ENCODE measurements at regions not wholly inside any gene's neighbourhood (a gene's known extent, or its start where the extent isn't known, plus 50 kb on each side); places are given as distances from the start of the nearest gene placed in this dataset.

GRCh38 chr1:208818770-208819445 is 574.7 kb upstream of the PLXNA2 start:
- H2AFZ ChIP-seq (ENCODE audit: insufficient read depth, low read length, poor library complexity) = no peak overlapping the region
- H3K36me3 ChIP-seq (ENCODE audit: control insufficient read depth in 1 of 2, insufficient read depth in 2 of 2, low read length in 2 of 2) = no peaks in the 10 kb centered on the region
- no peak overlapping the region for H4K12ac ChIP-seq (ENCODE audit: low read depth, low read length)

GRCh38 chr1:208820580-208821212 is 576.5 kb upstream of the PLXNA2 start:
- H3K79me2 ChIP-seq (ENCODE audit: control insufficient read depth, insufficient read depth, low read length, poor library complexity) = peaks cover 1% of the 10 kb centered on the region
- H2BK5ac ChIP-seq (ENCODE audit: low read depth, low read length, poor library complexity) = no peak overlapping the region
- H4K12ac ChIP-seq (ENCODE audit: low read depth, low read length) = no peak overlapping the region
- peaks cover 0 to 7% of the 10 kb centered on the region in 2 experiments for H3K4me1 ChIP-seq (ENCODE audit: control insufficient read depth in 1 of 2, insufficient read depth in 2 of 2, low read length in 2 of 2)
- H3K27ac ChIP-seq (ENCODE audit: low read depth, low read length) = no peak overlapping the region
- peak overlapping the region; percentile 59 for H2BK12ac ChIP-seq (ENCODE audit: low read length)
- H3K79me1 ChIP-seq (ENCODE audit: low read length) = peaks cover 3% of the 10 kb centered on the region
- no peak overlapping the region for H3K14ac ChIP-seq (ENCODE audit: low read length)
- H3K4me3 ChIP-seq (ENCODE audit: low read depth, low read length) = no peak overlapping the region
- H2AFZ ChIP-seq (ENCODE audit: insufficient read depth, low read length, poor library complexity) = no peak overlapping the region
- H3K27me3 ChIP-seq (ENCODE audit: insufficient read depth, low read length) = no peaks in the 10 kb centered on the region
- H4K8ac ChIP-seq (ENCODE audit: low read depth, low read length) = no peak overlapping the region
- no peaks in the 10 kb centered on the region for H3K36me3 ChIP-seq (ENCODE audit: control insufficient read depth in 1 of 2, insufficient read depth in 2 of 2, low read length in 2 of 2)
- H3K9me3 ChIP-seq (ENCODE audit: insufficient read depth, low read depth, low read length) = no peaks in the 10 kb centered on the region
- H3K18ac ChIP-seq (ENCODE audit: low read length) = no peak overlapping the region
- H3K4ac ChIP-seq (ENCODE audit: low read depth, low read length) = no peak overlapping the region
- no peak overlapping the region for H3K4me2 ChIP-seq (ENCODE audit: low read length)
- no CpG with 5 or more reads among the region's 2 CpGs for WGBS (ENCODE audit: extremely low coverage, insufficient coverage, insufficient read length)
- no peak overlapping the region for H2AK5ac ChIP-seq (ENCODE audit: low read length)
- no peak for DNase-seq
- H3K9ac ChIP-seq (ENCODE audit: low read length) = no peak overlapping the region
- no peak overlapping the region for H2BK120ac ChIP-seq (ENCODE audit: insufficient read depth, low read length, poor library complexity)
- H4K91ac ChIP-seq (ENCODE audit: low read depth, low read length) = no peak overlapping the region
- H3K23ac ChIP-seq (ENCODE audit: low read length) = no peak overlapping the region

More at GRCh38 chr1:208818770-208819445, 574.7 kb upstream of the PLXNA2 start:
- H3K27ac ChIP-seq (ENCODE audit: low read depth, low read length) = no peak overlapping the region
- no peak for DNase-seq
- no peak overlapping the region for H3K18ac ChIP-seq (ENCODE audit: low read length)
- no peak overlapping the region for H2BK5ac ChIP-seq (ENCODE audit: low read depth, low read length, poor library complexity)
- no peak overlapping the region for H3K14ac ChIP-seq (ENCODE audit: low read length)
- no peaks in the 10 kb centered on the region for H3K27me3 ChIP-seq (ENCODE audit: insufficient read depth, low read length)
- H3K4ac ChIP-seq (ENCODE audit: low read depth, low read length) = no peak overlapping the region
- no peak overlapping the region for H3K4me3 ChIP-seq (ENCODE audit: low read depth, low read length)
- no CpG with 5 or more reads among the region's 8 CpGs for WGBS (ENCODE audit: extremely low coverage, insufficient coverage, insufficient read length)
- H3K79me1 ChIP-seq (ENCODE audit: low read length) = peaks cover 3% of the 10 kb centered on the region
- H3K4me1 ChIP-seq (ENCODE audit: control insufficient read depth in 1 of 2, insufficient read depth in 2 of 2, low read length in 2 of 2) = peaks cover 0 to 7% of the 10 kb centered on the region in 2 experiments
- no peak overlapping the region for H4K8ac ChIP-seq (ENCODE audit: low read depth, low read length)
- no peak overlapping the region for H2BK120ac ChIP-seq (ENCODE audit: insufficient read depth, low read length, poor library complexity)
- no peak overlapping the region for H4K91ac ChIP-seq (ENCODE audit: low read depth, low read length)
- H2BK12ac ChIP-seq (ENCODE audit: low read length) = no peak overlapping the region
- peaks cover 1% of the 10 kb centered on the region for H3K79me2 ChIP-seq (ENCODE audit: control insufficient read depth, insufficient read depth, low read length, poor library complexity)
- no peak overlapping the region for H3K4me2 ChIP-seq (ENCODE audit: low read length)
- no peak overlapping the region for H3K23ac ChIP-seq (ENCODE audit: low read length)
- no peak overlapping the region for H2AK5ac ChIP-seq (ENCODE audit: low read length)
- no peak overlapping the region for H3K9ac ChIP-seq (ENCODE audit: low read length)
- H3K9me3 ChIP-seq (ENCODE audit: insufficient read depth, low read depth, low read length) = no peaks in the 10 kb centered on the region

- DNase-seq = no peak
- Histone ChIP-seq H3K4me1 (ENCODE audit: control insufficient read depth in 1 of 2, insufficient read depth in 2 of 2, low read length in 2 of 2) (peaks cover 0 to 7% of the 10 kb centered on the region in 2 experiments), H2BK12ac (ENCODE audit: low read length) (no peak overlapping the region), H2AK5ac (ENCODE audit: low read length) (no peak overlapping the region), H4K8ac (ENCODE audit: low read depth, low read length) (no peak overlapping the region), H3K27ac (ENCODE audit: low read depth, low read length) (no peak overlapping the region), H3K79me2 (ENCODE audit: control insufficient read depth, insufficient read depth, low read length, poor library complexity) (peaks cover 1% of the 10 kb centered on the region), H4K12ac (ENCODE audit: low read depth, low read length) (no peak overlapping the region), H3K4me2 (ENCODE audit: low read length) (no peak overlapping the region), H2AFZ (ENCODE audit: insufficient read depth, low read length, poor library complexity) (no peak overlapping the region), H3K23ac (ENCODE audit: low read length) (no peak overlapping the region), H3K4me3 (ENCODE audit: low read depth, low read length) (no peak overlapping the region), H4K91ac (ENCODE audit: low read depth, low read length) (no peak overlapping the region), H3K9ac (ENCODE audit: low read length) (no peak overlapping the region), H2BK5ac (ENCODE audit: low read depth, low read length, poor library complexity) (no peak overlapping the region), H3K4ac (ENCODE audit: low read depth, low read length) (no peak overlapping the region), H3K36me3 (ENCODE audit: control insufficient read depth in 1 of 2, insufficient read depth in 2 of 2, low read length in 2 of 2) (no peaks in the 10 kb centered on the region), H3K27me3 (ENCODE audit: insufficient read depth, low read length) (no peaks in the 10 kb centered on the region), H2BK120ac (ENCODE audit: insufficient read depth, low read length, poor library complexity) (no peak overlapping the region), H3K79me1 (ENCODE audit: low read length) (peaks cover 3% of the 10 kb centered on the region), H3K14ac (ENCODE audit: low read length) (no peak overlapping the region), H3K18ac (ENCODE audit: low read length) (no peak overlapping the region), H3K9me3 (ENCODE audit: insufficient read depth, low read depth, low read length) (no peaks in the 10 kb centered on the region)
- WGBS (ENCODE audit: extremely low coverage, insufficient coverage, insufficient read length) = no CpG with 5 or more reads among the region's 7 CpGs
Measured at GRCh38 chr1:208821939-208822338, 577.8 kb upstream of the PLXNA2 start.

- Histone ChIP-seq H3K23ac (ENCODE audit: low read length) (no peak overlapping the region), H3K79me2 (ENCODE audit: control insufficient read depth, insufficient read depth, low read length, poor library complexity) (peaks cover 1% of the 10 kb centered on the region), H3K14ac (ENCODE audit: low read length) (no peak overlapping the region), H3K9me3 (ENCODE audit: insufficient read depth, low read depth, low read length) (no peaks in the 10 kb centered on the region), H3K9ac (ENCODE audit: low read length) (no peak overlapping the region), H3K36me3 (ENCODE audit: control insufficient read depth in 1 of 2, insufficient read depth in 2 of 2, low read length in 2 of 2) (no peaks in the 10 kb centered on the region), H4K91ac (ENCODE audit: low read depth, low read length) (no peak overlapping the region), H3K4me1 (ENCODE audit: control insufficient read depth in 1 of 2, insufficient read depth in 2 of 2, low read length in 2 of 2) (peaks cover 0 to 6% of the 10 kb centered on the region in 2 experiments), H2BK5ac (ENCODE audit: low read depth, low read length, poor library complexity) (no peak overlapping the region), H2BK12ac (ENCODE audit: low read length) (no peak overlapping the region), H2AFZ (ENCODE audit: insufficient read depth, low read length, poor library complexity) (no peak overlapping the region), H4K8ac (ENCODE audit: low read depth, low read length) (no peak overlapping the region), H2BK120ac (ENCODE audit: insufficient read depth, low read length, poor library complexity) (no peak overlapping the region), H3K27me3 (ENCODE audit: insufficient read depth, low read length) (no peaks in the 10 kb centered on the region), H2AK5ac (ENCODE audit: low read length) (no peak overlapping the region), H3K27ac (ENCODE audit: low read depth, low read length) (no peak overlapping the region), H3K4me2 (ENCODE audit: low read length) (no peak overlapping the region), H3K4ac (ENCODE audit: low read depth, low read length) (no peak overlapping the region), H3K79me1 (ENCODE audit: low read length) (peaks cover 3% of the 10 kb centered on the region), H3K18ac (ENCODE audit: low read length) (no peak overlapping the region), H4K12ac (ENCODE audit: low read depth, low read length) (no peak overlapping the region), H3K4me3 (ENCODE audit: low read depth, low read length) (no peak overlapping the region)
- no CpG with 5 or more reads among the region's 2 CpGs for WGBS (ENCODE audit: extremely low coverage, insufficient coverage, insufficient read length)
- DNase-seq = no peak
Measured at GRCh38 chr1:208825300-208825699, 581.1 kb upstream of the PLXNA2 start.
